ENCODE measurements at regions not wholly inside any gene's neighbourhood (a gene's known extent, or its start where the extent isn't known, plus 50 kb on each side); places are given as distances from the start of the nearest gene placed in this dataset.
"Not testable (repeated sequence)": the region's sequence is repeated elsewhere in the genome, so short reads cannot be mapped to it uniquely, and the experiment has no call there.

GRCh38 chr15:29648415-29648814 is 173.9 kb downstream of the TJP1 start:
- DNase-seq; ATAC-seq (ENCODE audit: poor library complexity); intact Hi-C loops (cut with DNase I): not testable (repeated sequence)

- intact Hi-C loops (cut with DNase I), result no loop called here
- no peak for ATAC-seq (ENCODE audit: poor library complexity)
- DNase-seq, result no peak
Measured at GRCh38 chr15:29645841-29646240, 176.4 kb downstream of the TJP1 start.

DNA sequence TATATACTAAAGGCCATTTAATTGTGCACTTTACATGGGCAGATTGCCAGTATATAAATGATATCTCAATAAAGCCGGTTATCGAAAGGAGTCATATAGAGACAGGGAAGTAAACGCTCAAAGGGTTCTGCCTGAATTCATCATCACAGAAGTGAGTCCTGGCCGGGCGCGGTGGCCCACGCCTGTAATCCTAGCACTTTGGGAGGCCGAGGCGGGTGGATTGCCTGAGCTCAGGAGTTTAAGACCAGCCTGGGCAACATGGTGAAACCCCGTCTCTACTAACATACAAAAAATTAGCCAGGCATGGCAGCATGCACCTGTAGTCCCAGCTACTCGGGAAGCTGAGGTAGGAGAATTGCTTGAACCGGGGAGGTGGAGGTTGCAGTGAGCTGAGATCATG is 177.9 kb downstream of the TJP1 start:
- ATAC-seq (ENCODE audit: poor library complexity); DNase-seq; intact Hi-C loops (cut with DNase I): not testable (repeated sequence)

DNA sequence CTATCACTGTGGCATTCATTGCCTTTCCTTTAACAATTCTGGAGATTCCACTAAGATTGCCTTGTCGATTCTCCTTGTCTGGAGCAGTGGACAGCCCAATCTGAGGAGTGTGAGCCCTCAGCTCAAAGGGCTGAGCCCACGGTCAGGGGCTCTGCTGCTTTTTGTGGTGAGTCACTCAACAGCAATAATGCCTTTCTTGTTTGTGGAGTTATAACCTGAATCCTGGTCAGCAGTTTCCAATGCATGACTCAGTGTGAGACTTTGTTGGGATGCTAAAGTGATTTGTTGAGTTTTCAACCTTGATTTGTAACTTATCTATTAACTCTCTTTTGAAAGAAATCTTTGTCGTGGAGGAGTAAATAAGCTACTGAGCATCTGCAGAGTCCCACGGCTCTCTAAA is 183.5 kb downstream of the TJP1 start:
- no peak for ATAC-seq (ENCODE audit: poor library complexity)
- intact Hi-C loops (cut with DNase I), result no loop called here
- no peak for DNase-seq

GRCh38 chr15:29638011-29638410 is 184.3 kb downstream of the TJP1 start:
- ATAC-seq (ENCODE audit: poor library complexity) (no peak), DNase-seq (no peak)
- intact Hi-C loops (cut with DNase I), result no loop called here

GRCh38 chr15:29637555-29637954 is 184.7 kb downstream of the TJP1 start:
- no peak for DNase-seq
- intact Hi-C loops (cut with DNase I), result no loop called here
- ATAC-seq (ENCODE audit: poor library complexity), result no peak

DNA sequence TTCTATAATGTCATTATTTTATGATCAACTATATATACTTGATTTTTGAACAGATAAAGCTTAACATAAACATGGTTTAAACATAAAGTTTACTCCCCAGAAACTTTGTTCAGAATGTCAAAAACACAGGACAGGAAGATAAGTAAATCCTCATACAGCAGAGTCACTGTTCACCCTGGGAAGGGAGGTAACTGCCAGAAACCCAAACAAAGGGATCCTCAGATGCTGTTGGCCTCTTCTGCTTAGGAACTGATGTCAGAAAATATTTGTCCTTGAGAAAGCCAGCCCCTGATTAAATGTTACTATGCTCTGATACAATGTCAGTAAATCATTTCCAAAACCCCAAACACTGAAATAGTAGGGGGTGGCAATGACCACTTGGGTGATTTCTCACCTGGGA is 185.3 kb downstream of the TJP1 start:
- DNase-seq, result no peak
- intact Hi-C loops (cut with DNase I), result no loop called here
- no peak for ATAC-seq (ENCODE audit: poor library complexity)

DNA sequence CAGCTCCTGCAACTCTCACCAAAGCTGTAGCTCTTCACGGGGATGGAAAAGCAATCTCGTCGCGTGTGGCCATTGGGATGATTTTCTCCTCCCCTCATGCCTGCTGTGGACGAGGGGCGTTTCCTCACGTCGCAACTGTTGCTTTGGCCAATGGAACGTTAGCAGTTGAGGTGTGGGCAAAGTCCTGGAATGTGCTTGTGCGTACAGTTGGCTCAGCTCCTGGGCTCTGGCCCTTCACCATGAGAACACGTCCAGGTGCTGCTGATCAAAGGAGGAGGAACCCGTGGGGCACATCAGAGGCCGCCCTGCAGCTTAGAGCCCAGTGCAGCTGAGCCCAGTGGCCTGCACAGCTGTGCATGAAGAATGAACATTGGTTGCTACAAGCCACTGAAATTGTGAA is 186.1 kb downstream of the TJP1 start:
- intact Hi-C loops (cut with DNase I), result no loop called here
- ATAC-seq (ENCODE audit: poor library complexity) (no peak), DNase-seq (no peak)

GRCh38 chr15:29635513-29636098 is 186.7 kb downstream of the TJP1 start:
- intact Hi-C loops (cut with DNase I), result no loop called here
- DNase-seq (no peak), ATAC-seq (ENCODE audit: poor library complexity) (no peak)

- no peak for ATAC-seq (ENCODE audit: poor library complexity)
- intact Hi-C loops (cut with DNase I), result no loop called here
- DNase-seq, result no peak
Measured at GRCh38 chr15:29633971-29634370, 188.3 kb downstream of the TJP1 start.

DNA sequence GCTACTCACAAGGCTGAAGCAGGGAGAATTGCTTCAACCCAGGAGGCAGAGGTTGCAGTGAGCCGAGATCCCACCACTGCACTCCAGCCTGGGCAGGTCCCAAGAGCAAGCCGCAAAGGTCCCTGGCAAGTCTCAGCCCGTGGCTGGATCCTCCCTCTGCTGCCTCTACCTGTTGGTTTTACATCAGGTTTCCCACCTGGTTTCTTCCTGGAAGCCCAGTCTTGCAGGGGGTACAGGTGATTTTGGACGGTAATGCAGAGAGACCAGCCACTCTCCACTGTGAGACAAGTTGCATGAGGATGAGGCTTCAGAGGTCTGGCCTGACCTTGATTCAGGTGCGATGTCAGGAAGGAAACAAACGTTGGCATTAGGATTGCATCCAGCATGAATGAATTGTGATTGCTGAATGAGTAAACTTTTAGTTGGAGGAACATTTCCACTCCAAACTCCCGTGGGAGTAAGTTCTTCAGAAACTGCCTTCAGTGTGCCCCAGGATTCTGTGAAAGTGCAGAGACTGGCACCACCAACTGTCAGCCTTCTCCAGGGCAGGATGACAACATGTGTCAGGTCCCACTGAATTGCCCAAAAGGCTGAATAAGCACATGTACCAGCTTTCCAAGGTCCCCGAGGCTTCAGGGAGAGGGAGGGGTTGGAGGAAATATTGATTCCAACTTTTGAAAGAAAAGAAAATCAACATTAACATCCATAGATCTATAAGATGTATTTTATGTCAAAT is 189.4 kb downstream of the TJP1 start:
- DNase-seq, result no peak
- no peak for ATAC-seq (ENCODE audit: poor library complexity)

GRCh38 chr15:29631076-29632070 is 190.9 kb downstream of the TJP1 start:
- no peak for DNase-seq
- ATAC-seq (ENCODE audit: poor library complexity), result no peak
- intact Hi-C loops (cut with DNase I), result no loop called here

More for the DNA sequence above, 189.4 kb downstream of the TJP1 start:
- intact Hi-C loops (cut with DNase I), result no loop called here

- intact Hi-C loops (cut with DNase I), result no loop called here
- DNase-seq (no peak), ATAC-seq (ENCODE audit: poor library complexity) (no peak)
Measured at GRCh38 chr15:29624271-29624670, 198.0 kb downstream of the TJP1 start.

GRCh38 chr15:29623116-29623639 is 199.1 kb downstream of the TJP1 start:
- intact Hi-C loops (cut with DNase I), result no loop called here

GRCh38 chr15:29622637-29623036 is 199.6 kb downstream of the TJP1 start:
- intact Hi-C loops (cut with DNase I), result no loop called here
- ATAC-seq (ENCODE audit: poor library complexity) (no peak), DNase-seq (no peak)

More at GRCh38 chr15:29623116-29623639, 199.1 kb downstream of the TJP1 start:
- no peak for DNase-seq
- no peak for ATAC-seq (ENCODE audit: poor library complexity)

DNA sequence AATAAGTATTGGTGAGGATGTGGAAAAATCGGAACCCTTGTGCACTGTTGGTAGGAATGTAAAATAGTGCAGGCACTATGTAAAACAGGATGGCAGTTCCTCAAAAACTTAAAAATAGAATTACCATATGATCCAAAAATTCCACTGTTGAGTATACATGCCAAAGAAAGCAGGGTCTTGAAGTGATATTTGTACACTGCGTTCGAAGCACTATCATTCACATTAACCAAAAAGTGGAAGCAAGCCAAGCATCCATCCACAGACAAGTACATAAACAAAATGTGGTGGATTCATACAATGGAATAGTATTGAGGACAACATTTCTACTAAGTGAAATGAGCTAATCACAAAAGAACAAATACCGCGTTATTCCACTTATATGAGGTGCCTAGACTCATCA is 200.7 kb downstream of the TJP1 start:
- ATAC-seq (ENCODE audit: poor library complexity) (no peak), DNase-seq (no peak)
- intact Hi-C loops (cut with DNase I), result no loop called here

- no peak for ATAC-seq (ENCODE audit: poor library complexity)
- intact Hi-C loops (cut with DNase I), result no loop called here
- no peak for DNase-seq
Measured at GRCh38 chr15:29618586-29618985, 203.7 kb downstream of the TJP1 start.

DNA sequence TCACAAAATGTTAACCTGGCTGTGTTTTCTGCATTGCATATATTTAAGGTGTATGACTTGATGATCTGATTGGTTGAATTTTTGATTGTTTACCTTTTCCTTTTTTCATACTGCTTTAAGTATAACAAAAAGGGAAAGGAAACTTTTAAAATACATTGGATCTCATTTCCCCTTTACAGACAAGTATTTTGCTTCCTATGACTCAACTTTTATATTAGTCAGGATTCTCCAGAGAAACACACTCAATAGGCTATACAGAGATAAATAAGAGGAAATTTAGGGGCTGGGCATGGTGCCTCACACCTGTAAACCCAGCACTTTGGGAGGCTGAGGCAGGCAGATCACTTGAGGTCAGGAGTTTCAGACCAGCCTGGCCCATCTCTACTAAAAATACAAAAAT is 205.8 kb downstream of the TJP1 start:
- ATAC-seq (ENCODE audit: poor library complexity), result no peak
- intact Hi-C loops (cut with DNase I), result no loop called here
- no peak for DNase-seq

DNA sequence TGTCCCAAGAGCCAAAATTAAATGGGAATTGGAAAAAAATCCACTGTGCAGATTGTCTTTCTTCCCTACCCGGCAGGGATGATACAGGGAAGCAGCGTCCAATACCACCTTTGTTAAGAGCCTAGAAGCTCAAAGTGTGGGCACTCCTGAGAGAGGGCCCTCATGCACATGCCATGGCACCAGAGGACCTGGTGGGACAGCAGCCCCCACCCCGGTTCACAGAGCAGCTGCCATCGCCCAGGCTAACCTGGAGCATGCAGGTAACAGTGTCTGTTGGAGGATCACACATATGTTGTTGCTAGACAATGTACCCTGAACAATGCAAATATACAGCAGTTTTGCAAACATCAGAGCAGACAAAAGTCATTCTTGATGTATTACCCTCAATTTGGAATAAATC is 206.5 kb downstream of the TJP1 start:
- intact Hi-C loops (cut with DNase I), result no loop called here
- DNase-seq, result no peak
- ATAC-seq (ENCODE audit: poor library complexity), result no peak
